K562 (cell line): ENCODE measurements at regions not wholly inside any gene's neighbourhood (a gene's known extent, or its start where the extent isn't known, plus 50 kb on each side); places are given as distances from the start of the nearest gene placed in this dataset.

ENCODE experiments used
- COPS2 ChIP-seq: fragments of 450-650 bp; conservative IDR thresholded peaks from 2 replicates; pipeline ENCODE4 v1.6.1; 2016; ENCODE audit warnings: mild to moderate bottlenecking, moderate library complexity
- CTCF ChIP-seq, 3 experiments: IDR thresholded peaks in 2 of 3; conservative IDR thresholded peaks in 1 of 3; 2 replicates each; pipeline ENCODE4 v1.5.1; 2011 to 2012; ENCODE audit warnings: low read length in 3 of 3, mild to moderate bottlenecking in 3 of 3, control low read depth in 2 of 3, improper control_type of control experiment in 1 of 3, inconsistent platforms in 1 of 3, low read depth in 1 of 3, mixed read lengths in 1 of 3, moderate library complexity in 1 of 3; ENCODE audit not compliant: insufficient read depth in 2 of 3
- EZH2 ChIP-seq: IDR thresholded peaks from 2 replicates; pipeline ENCODE4 v1.6.1; 2012; ENCODE audit warnings: low read depth, mild to moderate bottlenecking, inconsistent platforms, low read length, borderline replicate concordance
- POLR2A ChIP-seq: fragments of 450-650 bp; conservative IDR thresholded peaks from 2 replicates; pipeline ENCODE4 v1.6.1; 2016
- ZBTB43 ChIP-seq: sonication (generic); formaldehyde crosslinking; IDR thresholded peaks from 2 replicates; pipeline ENCODE4 v1.8.0; 2023; ENCODE audit warnings: mild to moderate bottlenecking, missing genetic modification reagents
- ZKSCAN1 ChIP-seq: fragments of 150-350 bp; IDR thresholded peaks from 2 replicates; pipeline ENCODE4 v1.6.1; 2016; ENCODE audit warnings: low read depth, low read length
- ZNF444 ChIP-seq: fragments of 250-450 bp; sonication (Bioruptor Pico); IDR thresholded peaks from 2 replicates; pipeline ENCODE4 v1.4.0; 2020; ENCODE audit warnings: mild to moderate bottlenecking, moderate library complexity
- ZNF707 ChIP-seq: fragments of 250-450 bp; sonication (Bioruptor Pico); conservative IDR thresholded peaks from 2 replicates; pipeline ENCODE4 v1.8.0; 2022; ENCODE audit warnings: inconsistent platforms, mild to moderate bottlenecking, moderate library complexity
- TF ChIP-seq, protein P1 (sequence below): IDR thresholded peaks from 2 replicates; pipeline ENCODE4 v1.6.1; 2016; ENCODE audit warnings: missing genetic modification characterization, missing compliant biosample characterization

DNA sequence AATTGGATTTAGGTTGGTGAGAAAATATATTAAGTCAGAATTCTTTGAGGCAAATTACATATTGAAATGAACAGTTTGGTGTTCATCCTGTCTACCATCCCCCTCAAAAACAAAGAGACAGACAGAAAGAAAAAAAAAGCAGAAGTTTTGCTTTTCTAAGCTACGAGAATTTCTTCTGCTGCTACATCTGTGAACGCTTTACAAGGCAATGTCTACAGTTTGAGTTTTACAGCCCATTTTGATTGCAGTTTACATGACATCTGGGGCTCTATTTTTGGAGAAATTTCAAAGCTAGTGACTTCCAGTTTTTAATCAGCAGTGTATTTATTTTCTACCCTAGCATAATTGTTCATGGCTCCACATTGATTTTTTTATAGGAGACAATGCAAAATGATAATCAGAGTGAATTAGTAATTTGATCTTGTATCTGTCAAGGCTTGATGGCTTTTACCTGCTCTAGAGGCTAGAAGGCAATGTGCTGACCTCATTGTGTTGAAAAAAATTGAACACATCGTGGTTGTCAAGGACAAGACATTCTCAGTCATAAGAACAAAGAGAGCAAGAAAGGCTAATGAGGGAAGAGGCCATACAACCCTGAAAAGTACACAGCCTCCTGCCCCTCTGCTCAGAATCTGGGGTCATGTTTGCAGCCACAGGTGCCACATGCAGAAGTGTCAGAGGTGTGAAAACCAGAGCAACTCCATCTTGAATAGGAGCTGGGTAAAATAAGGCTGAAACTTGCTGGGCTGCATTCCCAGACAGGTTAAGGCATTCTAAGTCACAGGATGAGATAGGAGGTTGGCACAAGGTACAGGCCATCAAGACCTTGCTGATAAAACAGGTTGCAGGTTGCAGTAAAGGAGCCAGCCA lies 201.0 kb upstream of the CAMK1G start:
- TF ChIP-seq ZKSCAN1 (no peak), POLR2A (no peak), COPS2 (no peak), ZBTB43 (CRISPR knock-in tag) (no peak), ZNF444 (CRISPR knock-in tag) (no peak), EZH2 (no peak), CTCF (IDR thresholded peaks at IDR 0.05 in 2 of 3, conservative IDR thresholded peaks at IDR 0.05 in 1 of 3; ENCODE audit: insufficient read depth in 2 of 3, low read depth in 1 of 3, low read length in 3 of 3) (no peak), ZNF707 (CRISPR knock-in tag) (no peak)
- TF ChIP-seq, protein P1, sequence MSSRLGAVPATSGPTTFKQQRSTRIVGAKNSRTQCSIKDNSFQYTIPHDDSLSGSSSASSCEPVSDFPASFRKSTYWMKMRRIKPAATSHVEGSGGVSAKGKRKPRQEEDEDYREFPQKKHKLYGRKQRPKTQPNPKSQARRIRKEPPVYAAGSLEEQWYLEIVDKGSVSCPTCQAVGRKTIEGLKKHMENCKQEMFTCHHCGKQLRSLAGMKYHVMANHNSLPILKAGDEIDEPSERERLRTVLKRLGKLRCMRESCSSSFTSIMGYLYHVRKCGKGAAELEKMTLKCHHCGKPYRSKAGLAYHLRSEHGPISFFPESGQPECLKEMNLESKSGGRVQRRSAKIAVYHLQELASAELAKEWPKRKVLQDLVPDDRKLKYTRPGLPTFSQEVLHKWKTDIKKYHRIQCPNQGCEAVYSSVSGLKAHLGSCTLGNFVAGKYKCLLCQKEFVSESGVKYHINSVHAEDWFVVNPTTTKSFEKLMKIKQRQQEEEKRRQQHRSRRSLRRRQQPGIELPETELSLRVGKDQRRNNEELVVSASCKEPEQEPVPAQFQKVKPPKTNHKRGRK (tag) = no peak
